ENCODE measurements at regions not wholly inside any gene's neighbourhood (a gene's known extent, or its start where the extent isn't known, plus 50 kb on each side); places are given as distances from the start of the nearest gene placed in this dataset.

DNA sequence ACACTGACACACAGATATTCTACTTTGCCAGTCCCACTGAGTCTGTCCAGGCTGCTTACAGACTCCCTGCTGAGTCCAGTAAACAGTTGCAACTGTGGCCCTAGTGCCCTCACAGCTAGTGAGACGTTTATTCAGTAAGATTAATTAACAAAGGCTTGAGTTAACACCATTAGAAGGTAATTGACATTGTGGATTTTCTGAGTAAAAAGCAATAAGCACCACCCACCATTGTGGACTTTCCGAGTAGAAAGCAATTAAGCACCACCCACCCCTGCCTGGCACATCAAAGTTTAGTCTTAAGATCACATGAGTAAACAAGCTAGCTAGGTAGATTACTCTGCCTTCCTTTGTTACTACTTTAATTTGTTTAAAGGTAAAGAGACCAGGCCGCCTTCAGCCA, 408.6 kb upstream of the IMPG1 start:
- Histone ChIP-seq H3K4me1 (no peaks in the 10 kb centered on the region), H3K27ac (no peak overlapping the region), H3K36me3 (no peaks in the 10 kb centered on the region), H3K9me3 (no peaks in the 10 kb centered on the region), H3K4me3 (no peak overlapping the region), H3K27me3 (ENCODE audit: low read depth) (no peaks in the 10 kb centered on the region)
- intact Hi-C loops (cut with DNase I), result no loop called here
- ATAC-seq (no peak), DNase-seq (no peak)
- TF ChIP-seq, protein P1, sequence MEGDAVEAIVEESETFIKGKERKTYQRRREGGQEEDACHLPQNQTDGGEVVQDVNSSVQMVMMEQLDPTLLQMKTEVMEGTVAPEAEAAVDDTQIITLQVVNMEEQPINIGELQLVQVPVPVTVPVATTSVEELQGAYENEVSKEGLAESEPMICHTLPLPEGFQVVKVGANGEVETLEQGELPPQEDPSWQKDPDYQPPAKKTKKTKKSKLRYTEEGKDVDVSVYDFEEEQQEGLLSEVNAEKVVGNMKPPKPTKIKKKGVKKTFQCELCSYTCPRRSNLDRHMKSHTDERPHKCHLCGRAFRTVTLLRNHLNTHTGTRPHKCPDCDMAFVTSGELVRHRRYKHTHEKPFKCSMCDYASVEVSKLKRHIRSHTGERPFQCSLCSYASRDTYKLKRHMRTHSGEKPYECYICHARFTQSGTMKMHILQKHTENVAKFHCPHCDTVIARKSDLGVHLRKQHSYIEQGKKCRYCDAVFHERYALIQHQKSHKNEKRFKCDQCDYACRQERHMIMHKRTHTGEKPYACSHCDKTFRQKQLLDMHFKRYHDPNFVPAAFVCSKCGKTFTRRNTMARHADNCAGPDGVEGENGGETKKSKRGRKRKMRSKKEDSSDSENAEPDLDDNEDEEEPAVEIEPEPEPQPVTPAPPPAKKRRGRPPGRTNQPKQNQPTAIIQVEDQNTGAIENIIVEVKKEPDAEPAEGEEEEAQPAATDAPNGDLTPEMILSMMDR (IDR thresholded peaks at IDR 0.05), result no peak

DNA sequence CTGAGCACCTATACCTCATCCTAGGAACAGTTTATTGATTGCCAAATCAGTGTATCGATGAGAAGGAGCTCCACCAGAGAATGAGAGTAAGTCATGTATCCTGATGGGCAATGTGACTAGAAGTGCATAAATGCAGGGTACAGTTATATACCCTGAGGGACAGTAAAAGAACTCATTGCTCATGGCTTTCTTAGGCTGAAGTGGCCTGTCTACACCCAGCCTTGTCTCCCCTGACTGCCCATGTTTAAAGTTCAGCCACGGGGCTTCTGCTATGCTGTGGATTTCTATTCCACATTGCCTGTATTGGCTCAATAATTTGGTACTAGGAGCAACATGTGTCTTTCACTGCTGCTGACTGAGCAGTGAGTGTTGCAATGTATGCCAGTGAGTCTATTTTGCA, 400.4 kb upstream of the IMPG1 start:
- intact Hi-C loops (cut with DNase I), result no loop called here
- no peaks in the 10 kb centered on the region for H3K4me1 ChIP-seq
- DNase-seq (no peak), ATAC-seq (no peak)
- no peaks in the 10 kb centered on the region for H3K27me3 ChIP-seq (ENCODE audit: low read depth)
- no peaks in the 10 kb centered on the region for H3K36me3 ChIP-seq
- TF ChIP-seq, protein P1 (IDR thresholded peaks at IDR 0.05), result no peak
- no peaks in the 10 kb centered on the region for H3K9me3 ChIP-seq
- no peak overlapping the region for H3K4me3 ChIP-seq
- H3K27ac ChIP-seq, result no peak overlapping the region

DNA sequence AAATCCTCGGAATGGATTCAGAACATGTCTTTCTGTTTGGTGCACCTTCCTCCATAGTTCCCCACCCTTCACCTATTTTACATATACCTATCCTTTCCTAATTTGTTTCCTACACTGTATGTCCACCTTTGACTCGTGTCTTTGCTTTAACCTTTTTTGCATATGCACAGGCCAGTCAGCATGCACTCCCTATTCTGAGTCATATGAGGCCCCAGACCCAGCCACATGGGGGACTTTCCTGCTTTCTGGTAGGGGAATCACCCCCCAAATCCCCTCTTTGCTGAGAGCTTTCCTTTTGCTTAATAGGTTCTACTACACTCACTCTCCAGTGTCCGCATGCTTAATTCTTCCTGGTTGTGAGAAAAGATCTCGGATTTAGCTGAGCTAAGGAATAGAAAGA, 393.8 kb upstream of the IMPG1 start:
- Histone ChIP-seq H3K27me3 (ENCODE audit: low read depth) (no peaks in the 10 kb centered on the region), H3K27ac (no peak overlapping the region), H3K4me1 (no peaks in the 10 kb centered on the region), H3K36me3 (no peaks in the 10 kb centered on the region), H3K9me3 (no peaks in the 10 kb centered on the region), H3K4me3 (no peak overlapping the region)
- DNase-seq (no peak), ATAC-seq (no peak)
- TF ChIP-seq, protein P1 (IDR thresholded peaks at IDR 0.05), result no peak
- intact Hi-C loops (cut with DNase I), result no loop called here

DNA sequence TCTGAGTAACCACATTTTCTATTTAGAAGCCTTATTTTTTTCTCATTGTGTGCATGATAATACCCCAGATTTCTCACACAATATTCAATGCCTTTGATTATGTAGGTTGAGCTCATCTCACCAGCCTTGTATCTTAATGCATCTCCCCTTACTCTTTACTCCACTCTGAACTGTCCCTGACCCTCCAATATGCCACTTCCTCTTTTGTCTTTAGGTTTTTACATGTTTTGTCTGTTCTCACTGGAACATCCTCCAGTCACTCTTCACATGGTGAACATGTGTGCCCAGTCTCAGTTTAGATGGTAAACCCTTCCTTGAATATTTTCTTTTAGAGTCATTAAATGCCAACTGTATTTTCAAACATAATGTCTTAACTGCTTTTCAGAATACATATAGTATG, 392.9 kb upstream of the IMPG1 start:
- Histone ChIP-seq H3K27ac (no peak overlapping the region), H3K27me3 (ENCODE audit: low read depth) (no peaks in the 10 kb centered on the region), H3K4me1 (no peaks in the 10 kb centered on the region), H3K4me3 (no peak overlapping the region), H3K36me3 (no peaks in the 10 kb centered on the region), H3K9me3 (no peaks in the 10 kb centered on the region)
- TF ChIP-seq, protein P1 (IDR thresholded peaks at IDR 0.05), result no peak
- intact Hi-C loops (cut with DNase I), result no loop called here
- no peak for ATAC-seq
- no peak for DNase-seq

DNA sequence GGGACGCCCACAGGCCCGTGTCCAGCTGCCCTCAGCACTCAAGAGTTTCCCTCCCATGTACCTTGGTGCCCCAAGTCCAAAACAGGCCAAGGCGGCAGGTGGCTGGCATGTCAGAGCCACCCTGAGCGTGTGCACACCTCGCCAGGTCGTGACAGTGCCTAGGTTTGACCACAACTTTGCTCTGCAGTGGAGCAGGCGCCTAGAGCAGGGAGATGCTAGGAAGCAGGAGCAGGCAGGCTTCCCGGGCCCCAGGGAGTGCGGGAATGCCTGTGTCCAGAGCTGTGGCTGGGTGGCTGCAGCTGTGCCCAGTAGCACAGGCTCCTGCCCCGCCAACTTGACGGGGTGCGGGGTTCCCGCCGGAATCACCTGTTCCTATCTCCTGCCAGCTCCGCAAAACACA, 380.8 kb upstream of the IMPG1 start:
- no peak overlapping the region for H3K4me3 ChIP-seq
- no peaks in the 10 kb centered on the region for H3K27me3 ChIP-seq (ENCODE audit: low read depth)
- H3K36me3 ChIP-seq, result no peaks in the 10 kb centered on the region
- TF ChIP-seq, protein P1 (IDR thresholded peaks at IDR 0.05), result no peak
- ATAC-seq, result peak in 1 of 2 donors; percentile 29
- no peaks in the 10 kb centered on the region for H3K4me1 ChIP-seq
- intact Hi-C loops (cut with DNase I), result no loop called here
- no peaks in the 10 kb centered on the region for H3K9me3 ChIP-seq
- H3K27ac ChIP-seq, result no peak overlapping the region
- no peak for DNase-seq
